Fibroblast of skin of scalp (primary cell): ENCODE measurements at regions not wholly inside any gene's neighbourhood (a gene's known extent, or its start where the extent isn't known, plus 50 kb on each side); places are given as distances from the start of the nearest gene placed in this dataset.

Experiments
- DNase-seq: peaks from one replicate; pipeline ENCODE4 v3.0.0-alpha.2; 2013

DNA sequence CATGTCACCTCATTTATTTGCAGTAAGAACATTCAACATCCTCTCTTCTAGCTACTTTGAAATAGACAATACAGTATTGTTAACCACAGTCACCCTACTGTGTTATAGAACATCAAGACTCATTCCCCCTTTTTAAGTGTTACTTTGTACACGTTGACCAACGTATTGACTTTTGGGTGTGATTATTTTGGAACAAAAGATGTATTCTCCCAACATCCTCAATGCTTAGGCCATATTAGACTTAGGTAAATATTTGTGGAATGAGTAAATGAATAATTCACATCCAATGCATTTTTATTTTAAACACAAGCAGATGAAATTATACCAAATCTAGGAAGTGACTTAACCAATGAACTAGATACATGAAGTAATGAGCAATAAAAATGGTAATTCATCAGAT is 296.6 kb downstream of the CHRM3 start:
- DNase-seq = no peak

DNA sequence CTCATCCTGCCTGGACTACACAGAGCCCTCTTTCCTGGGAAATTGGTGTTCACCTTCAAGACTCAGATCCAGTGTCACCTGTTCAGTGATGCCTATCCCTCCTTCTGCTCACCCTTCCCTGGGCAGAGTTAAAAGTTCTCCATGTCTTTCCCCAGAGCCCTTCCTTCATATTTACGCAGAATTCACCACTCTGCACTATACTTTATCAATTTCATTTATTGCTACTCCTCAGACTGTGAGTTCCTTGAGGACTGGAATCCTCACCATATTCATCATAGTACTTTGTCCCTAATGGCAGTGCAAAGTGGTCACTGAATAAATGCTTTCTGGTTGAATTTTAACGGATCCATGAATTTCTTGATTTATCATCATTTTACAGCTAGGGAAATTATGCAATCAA is 300.0 kb downstream of the CHRM3 start:
- DNase-seq = no peak

DNA sequence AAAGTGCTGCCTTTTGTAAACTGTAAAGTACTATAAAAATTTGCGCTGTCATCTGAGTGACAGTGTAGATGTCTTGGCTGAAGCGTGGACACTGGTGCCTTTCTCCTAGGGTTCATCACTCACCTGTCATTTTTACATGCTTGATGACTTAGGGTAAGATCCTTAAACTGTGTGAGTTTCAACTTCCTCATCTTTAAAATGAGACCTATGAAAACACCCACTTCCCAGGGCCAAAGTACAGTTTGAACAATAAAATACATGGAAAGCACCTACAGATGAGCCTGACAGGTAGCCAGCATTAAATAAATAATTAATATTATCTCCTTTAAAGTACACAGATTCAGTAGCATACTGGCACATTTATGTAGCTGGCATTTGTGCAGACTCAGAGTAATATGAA is 309.9 kb downstream of the CHRM3 start:
- DNase-seq = no peak

DNA sequence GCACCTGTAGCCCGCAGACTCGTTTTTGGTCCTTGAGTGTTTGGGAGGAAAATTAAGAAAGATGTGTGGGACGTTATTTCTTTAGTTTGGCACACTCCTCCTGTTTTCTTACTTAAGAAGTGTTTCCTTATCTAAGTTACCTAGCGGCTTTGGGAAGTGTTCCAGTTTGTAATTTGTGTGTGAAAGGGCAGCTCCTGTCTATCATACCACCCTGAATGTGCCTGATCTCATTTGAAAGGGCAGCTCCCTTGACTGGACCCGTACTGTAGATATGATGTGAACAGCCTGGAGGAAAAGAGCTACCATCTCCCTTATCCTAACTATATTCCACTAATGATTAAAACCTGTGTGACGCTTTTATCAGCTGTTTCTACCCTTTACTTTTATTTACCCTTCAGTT is 314.3 kb downstream of the CHRM3 start:
- DNase-seq = no peak

DNA sequence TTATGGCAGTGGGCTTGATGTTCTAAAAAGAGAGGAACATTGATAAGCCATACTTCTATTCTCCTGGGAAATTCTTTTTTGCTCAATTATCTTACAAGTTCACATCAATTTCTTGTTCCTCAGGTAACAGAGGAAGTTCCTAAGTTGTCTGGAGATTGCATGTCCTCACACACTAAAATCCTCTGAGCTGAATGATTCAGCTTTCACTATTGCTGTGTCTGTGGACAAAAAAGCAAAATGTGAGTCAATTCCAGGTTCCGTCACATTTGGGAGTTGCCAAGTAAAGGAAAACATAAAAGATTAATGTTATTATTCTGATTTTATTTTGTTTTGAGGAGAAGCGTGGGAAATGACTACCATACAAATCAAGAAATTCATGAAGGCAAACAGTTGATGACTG is 316.7 kb downstream of the CHRM3 start:
- no peak for DNase-seq

DNA sequence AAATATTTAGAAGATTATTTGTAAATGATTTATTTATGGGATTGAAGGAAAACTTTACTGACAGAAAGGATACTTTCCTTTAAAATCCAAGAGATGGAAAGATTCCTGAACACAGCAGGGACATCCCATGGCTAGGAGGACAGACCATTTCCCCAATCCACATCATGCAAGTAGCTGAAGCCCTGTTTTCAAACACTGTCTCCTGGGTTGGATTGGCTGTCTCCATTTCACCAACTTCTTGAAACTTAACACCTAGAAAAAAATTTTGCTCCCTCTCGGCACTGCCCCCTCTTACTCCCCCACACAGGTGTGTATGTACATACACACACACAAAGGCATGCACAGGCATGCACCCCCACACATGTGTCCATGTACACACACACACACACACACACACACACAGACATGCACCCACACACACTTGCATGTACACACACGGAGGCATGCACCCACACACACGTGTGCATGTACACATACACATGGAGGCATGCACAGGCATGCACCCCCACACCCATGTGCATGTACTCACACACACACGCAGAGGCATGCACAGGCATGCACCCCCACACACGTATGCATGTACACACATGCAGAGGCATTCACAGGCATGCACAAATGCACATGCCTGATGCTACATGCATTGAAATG is 320.0 kb downstream of the CHRM3 start:
- no peak for DNase-seq

DNA sequence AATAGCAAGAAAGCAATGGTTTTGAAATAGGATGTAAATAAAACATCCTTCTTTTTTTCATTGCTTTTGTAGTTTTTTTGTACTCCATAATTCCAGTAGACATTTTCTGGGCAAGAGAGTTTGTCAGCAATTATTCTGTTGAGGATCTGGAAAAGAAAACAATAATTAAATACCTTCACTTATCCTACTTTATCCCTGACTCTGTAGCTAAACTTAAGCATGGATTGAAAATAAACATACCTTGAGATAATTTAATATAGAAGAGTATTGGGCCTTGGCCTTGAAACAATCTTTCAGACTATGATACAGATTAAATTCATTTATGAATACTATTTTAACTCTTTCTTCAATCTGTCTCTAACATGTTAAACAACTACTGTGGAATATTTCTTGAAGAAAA is 321.2 kb downstream of the CHRM3 start:
- no peak for DNase-seq

DNA sequence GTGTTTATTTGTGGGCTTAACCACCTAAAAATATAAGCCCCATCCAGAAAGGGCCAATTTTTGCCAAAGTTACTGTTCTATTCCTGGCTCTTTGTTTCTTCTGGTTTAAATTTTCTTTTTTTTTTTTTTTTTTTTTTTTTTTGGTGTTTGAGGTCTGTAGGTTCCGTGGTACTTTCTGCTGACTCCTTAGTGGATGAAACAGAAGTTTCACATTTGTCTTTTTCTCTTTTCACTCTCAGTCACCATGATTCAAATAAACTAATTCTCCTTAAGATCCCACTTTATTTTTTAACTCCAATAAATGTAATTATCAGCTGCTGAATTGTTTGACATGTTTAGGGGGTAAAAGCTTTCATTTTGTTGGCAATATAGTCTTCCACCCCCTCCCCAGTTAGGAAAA is 322.3 kb downstream of the CHRM3 start:
- DNase-seq = no peak

DNA sequence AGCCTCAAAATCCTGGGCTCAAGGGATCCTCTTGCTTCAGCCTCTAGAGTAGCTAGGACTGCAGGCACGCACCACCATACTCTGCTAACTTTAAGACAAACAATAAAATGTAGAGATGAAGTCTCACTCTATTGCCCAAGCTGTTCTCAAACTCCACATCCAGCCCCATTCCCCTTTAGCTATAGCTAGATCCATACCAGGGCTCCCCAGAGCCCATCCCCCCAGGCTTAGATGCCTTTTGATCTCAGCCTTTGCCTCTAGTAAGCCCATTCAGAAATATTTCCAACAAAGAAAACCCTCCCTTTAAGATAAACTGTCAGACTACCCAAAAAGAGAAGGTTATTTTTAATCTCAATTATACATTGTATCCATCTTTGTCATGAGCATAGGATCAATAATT is 325.4 kb downstream of the CHRM3 start:
- no peak for DNase-seq

DNA sequence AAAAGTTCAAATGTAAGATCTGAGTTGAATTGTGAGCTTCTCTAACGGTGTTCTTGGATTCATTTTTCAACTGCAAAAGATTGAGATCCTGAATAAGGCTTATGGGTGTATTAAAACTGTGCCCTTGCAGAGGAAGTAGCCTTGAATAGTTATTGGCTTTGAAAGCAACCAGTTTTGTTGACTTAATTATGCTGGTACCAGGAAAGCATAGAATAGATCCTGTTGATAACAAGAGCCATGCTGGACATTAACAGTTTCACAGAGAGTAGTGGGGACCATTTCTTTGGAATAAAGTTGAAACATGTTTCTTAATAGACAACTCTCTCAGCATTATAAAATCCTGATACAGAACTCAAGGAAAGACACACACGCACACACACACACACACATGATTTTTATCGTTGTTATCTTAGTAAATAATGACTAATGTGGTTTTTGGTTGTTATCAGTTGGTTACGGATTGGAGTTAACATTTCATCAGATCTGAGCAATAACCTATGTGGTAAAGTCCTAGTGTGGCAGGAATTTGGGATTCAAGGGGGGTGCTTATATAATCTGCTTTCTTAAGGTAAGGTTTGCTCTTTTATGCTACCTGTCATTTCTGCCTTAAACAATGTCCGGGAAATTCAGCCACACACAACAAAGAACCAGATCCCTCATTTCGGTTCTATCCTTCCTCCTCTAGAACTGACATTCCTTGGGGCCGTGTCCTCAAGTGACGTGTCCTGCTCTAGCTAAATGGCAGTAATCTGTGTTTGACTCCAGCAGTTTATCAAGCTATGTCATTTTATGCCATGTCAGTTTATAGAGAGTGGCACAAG is 330.9 kb downstream of the CHRM3 start:
- DNase-seq = no peak

DNA sequence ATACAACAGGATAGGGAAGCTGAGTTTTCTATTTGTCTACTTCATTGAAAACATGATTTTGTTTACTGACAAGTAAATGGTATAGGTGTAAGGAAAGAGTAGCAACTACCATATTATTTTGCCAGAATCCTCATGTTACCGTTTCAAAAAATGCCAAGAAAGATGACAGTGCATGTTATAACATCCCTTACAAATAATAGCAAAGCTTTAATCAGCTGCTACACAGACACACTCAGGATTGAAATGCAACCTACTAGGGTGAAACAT is 331.5 kb downstream of the CHRM3 start:
- no peak for DNase-seq

DNA sequence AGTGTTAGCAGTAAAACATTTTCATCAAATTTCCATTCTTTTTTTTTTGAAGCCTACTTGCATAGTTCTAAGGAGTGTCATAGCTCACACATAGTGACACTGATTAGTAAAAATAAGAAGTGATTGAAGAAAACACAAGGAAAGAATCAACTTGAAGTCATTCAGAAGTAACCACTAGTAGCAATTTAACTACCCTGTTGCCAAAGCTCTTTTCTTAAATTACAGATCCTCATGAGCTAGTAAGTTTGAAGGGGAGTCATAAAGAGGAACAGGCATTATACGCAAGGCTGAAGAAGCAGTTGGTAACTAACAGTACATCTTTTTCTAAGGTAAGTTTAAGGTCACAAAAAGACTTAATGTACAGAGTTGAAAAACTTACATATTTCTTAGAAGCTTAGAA is 332.2 kb downstream of the CHRM3 start:
- DNase-seq = no peak

DNA sequence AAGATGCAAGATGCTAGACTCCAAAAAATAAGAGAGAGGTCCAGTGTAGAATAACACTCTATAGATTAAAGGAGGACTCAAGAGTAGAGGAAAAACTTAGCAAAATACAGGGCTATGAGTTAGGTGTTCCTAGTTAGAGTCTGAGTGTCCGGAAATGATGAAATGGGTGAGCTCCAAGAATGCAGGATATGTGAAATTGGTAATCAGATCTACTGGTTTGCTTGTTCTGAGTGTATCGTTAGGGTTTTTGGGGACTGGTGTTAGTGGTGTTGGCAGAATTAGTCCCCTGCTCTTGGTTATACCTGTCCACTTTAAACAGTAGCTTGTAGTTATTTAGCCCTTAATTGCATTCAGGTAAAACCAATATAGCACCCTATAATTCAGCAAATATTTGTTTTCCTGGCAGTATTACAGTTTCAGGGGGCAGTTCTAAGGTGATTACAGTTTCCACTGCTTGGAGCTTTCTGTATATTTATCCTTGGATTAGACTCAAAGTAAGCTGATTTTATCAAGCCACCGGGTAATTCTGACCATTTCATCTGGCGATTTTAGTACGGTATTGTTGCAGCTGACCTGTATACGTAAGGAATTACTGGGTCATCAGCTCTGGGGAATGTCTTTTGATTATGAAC is 332.7 kb downstream of the CHRM3 start:
- no peak for DNase-seq

DNA sequence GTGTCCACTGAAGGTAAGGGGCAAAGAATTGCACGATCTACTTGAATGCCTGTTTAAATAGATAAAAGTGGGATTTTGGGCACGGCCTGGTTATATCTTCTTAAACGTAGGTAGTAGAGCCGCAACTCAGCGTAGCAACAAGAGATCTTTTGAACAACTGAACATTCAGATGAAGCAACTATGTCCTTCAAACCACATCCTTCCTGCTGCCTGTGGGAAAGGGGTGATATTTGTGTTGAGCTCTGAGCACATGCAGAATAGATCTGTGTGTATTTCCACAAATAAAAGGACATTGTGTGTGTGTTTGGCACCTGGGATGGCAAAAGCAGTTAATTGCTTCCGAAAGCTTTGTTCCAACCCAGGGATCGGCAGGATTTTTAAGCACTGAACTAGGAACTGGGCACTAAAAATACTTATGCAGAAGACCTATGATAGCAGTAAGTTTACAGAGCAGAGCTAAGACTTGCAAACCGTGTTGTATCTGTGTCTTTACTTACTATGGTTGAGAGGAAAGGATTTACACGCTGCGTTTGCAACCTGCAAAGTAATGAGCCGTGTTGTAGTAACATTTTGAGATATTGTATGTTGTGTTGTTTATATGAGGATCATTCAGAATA is 333.4 kb downstream of the CHRM3 start:
- DNase-seq = no peak

DNA sequence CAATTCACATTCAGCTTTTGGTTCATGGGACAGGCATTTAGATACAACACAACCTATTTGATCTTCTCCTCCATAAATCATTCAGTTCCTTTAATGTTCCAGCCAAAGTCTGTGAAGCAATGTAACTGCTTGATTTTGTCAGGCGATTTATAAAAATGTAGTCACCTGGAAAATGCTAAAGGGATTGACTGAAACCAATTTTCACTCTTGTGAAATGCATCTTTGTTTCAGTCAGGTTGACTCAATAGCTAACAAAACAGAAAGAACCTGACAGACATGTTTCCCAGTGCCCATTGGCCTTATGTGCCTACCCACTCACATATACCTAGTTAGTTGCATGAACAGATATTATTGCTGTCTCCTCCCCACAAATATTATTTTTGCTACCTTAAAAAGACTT is 335.7 kb downstream of the CHRM3 start:
- no peak for DNase-seq

DNA sequence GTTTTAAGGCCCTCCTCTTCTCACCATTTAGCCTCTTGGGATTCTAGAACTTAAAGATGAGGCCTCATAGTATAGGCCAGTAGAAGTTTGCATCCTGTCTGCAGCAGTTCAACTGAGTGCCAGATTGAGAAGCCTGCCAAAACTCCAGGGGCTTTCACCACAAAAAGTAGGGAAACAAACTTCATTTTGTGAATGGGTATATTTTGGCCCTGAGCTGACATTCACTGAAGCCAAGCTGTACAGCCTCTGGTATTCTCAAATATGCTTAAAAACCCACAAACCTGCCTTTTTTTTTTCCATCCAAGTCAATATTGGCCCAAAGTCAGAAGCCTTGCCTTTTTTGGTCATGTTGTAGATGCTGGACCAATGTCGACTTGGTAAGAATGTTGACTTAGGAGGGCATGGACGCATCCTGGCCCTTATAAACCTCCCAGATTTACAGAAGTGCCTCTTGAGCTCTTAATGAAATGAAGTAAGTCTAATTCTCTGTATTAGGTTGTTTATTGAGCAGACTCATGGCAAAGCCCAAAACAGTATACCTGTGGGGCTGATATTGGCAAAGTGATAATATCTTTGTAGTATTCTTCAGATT is 337.5 kb downstream of the CHRM3 start:
- peak; percentile 2 for DNase-seq

DNA sequence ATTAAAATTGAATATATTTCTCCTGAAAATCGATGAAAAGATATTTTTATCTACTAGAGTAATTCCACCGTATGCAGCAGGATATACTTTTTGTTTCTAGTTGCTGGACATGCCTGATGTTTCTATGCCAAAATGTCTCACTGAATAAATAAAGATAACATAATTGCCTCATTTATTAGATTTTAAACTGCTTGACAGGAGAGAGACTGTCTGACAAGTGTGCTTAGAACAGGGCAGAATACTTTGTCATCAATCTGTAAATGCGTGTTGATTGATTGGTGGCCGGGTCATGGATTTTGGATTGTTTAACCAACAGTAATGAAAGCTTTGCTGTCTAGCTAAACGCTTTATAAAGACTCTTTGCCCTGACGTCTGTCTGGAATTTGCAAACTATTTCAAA is 339.0 kb downstream of the CHRM3 start:
- DNase-seq = no peak

DNA sequence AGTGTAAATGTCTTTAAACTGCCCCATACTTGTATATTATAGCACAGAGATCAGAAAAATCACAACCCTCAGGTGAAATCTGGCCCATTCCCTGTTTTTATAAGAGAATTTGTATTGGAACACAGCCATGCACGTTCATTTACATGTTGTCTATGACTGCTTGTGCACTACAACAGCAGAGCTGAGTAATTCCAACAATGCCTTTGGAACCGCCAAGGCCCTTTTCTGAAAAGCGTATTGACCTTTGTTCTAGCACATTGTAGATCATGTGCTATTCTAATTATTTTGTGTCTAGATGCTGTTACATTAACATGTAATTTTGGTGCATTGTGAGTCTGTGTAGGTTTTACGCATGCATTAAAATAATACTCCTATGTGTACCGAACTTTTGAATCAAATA is 339.6 kb downstream of the CHRM3 start:
- DNase-seq = no peak

DNA sequence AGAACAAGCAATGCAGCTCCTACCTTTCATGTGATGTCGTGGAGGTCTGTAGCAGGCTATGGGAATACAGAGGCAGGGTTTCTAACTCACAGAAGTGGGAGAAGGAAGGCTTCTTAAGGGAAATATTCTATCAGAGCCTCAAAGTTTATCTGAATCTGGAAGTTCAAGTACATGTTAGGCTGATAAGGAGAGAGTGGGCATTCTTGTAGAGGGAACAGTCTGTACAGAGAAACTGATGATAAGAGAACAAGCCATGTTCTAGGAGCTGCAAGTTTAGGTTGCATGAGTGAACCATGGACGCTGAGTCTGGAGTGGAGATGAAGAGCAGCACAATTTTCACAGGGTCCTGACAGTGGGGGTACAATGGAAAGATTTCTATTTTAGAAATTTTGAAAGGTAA is 344.0 kb downstream of the CHRM3 start:
- DNase-seq = no peak

DNA sequence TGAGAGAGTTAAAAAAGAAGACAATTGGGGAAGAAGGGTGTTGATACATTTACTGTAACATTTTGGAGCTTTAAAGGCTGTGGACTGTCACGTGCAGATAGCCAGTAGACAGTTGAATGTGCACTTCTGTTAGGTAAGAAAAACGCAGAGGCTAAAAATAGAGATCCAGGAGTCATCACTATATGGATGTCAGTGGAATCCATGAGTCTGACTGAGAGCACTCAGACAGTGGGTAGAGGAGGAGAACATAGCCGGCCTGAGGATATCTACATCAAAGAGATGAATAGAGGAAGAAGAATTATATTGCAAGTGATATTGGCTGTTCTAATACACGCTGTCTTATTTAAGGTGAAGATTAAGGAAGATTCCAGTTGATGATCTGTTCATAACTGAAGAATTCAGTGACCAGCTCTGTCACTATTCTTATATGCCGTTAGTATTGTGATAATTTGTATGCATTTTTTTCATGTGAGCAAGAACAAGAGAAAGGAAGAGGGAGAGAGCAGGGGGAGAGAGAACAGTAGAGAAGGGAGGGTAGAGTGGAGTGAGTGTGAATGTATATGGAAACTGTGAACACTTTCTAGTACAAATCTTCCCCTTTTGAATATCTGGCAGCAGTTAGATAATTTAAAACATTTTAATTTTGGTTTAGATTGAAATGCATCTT is 344.8 kb downstream of the CHRM3 start:
- DNase-seq = peak; percentile 6

DNA sequence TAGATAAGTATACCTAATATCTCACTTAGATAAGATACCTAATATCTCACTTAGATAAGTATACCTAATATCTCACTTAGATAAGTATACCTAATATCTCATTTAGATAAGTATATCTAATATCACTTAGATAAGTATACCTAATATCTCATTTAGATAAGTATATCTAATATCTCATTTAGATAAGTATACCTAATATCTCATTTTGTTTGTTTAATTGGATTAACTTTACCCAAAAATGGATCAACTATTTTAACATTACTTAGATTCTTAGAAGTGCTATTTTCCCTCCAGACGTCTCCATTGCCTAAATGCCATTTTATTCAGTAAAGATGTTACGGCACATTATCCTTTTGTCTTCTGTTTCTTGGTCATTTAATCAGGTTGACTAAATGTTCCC is 346.4 kb downstream of the CHRM3 start:
- no peak for DNase-seq

DNA sequence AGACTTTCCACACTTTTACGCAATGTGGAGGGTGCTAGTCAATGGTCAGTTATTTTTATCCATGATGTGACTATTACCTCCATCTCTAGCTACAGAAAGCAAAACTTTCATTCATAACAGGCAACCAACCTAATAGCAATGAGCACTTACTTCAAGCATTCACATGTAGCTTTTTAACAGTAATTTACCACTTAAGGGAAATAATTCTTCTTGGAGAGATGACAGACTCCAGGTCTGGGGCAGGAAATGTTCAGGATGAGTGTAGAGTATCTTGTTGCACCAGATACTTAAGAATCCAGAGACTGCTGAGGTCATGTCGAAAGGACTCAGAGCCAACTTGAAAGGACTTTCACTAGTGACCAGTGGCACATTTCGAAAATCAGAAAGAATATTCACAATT is 347.6 kb downstream of the CHRM3 start:
- no peak for DNase-seq

DNA sequence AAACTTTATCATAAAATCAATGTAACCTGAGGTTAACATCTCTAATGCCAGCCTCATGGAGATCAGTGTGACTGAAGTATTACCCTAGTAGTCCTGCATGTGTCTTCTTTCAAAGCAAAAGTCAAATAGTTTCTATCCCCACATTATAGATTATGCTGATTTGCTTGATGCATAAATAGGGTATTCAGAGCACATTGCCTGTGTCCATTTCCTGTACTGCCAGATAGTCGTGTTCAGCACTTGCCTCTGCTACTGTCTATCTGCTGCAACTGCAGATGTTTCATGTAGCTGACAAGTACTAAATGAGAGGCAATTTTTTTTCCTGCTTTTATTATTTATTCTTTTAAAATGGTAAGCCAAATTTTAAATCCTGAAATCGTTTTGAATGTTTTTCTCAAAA is 348.7 kb downstream of the CHRM3 start:
- no peak for DNase-seq
